Spleen (tissue), 7 donors: ENCODE measurements at regions not wholly inside any gene's neighbourhood (a gene's known extent, or its start where the extent isn't known, plus 50 kb on each side); places are given as distances from the start of the nearest gene placed in this dataset.

ENCODE experiments used
- POLR2A ChIP-seq, 3 donors: fragments of 450-650 bp; IDR thresholded peaks; one replicate each; pipeline ENCODE4 v1.5.1; 2017; ENCODE audit warnings: antibody characterized with exemption in 3 of 3, mild to moderate bottlenecking in 1 of 3
- TF ChIP-seq, protein P1 (sequence below), 11 experiments: fragments of 200-600 bp in 7 of 11; fragments of 450-650 bp in 4 of 11; sonication (generic) in 4 of 11; IDR thresholded peaks in 8 of 11; conservative IDR thresholded peaks in 3 of 11; 1 replicate in 7 of 11; 2 replicates in 4 of 11; pipeline versions ENCODE4 v1.4.0 to v1.8.0; 2016 to 2021; ENCODE audit warnings: antibody characterized with exemption in 11 of 11, inconsistent platforms in 4 of 11, mild to moderate bottlenecking in 1 of 11
- donor health status: DM: no; HTN: no; CAD: no; lungs with moderate emphysema.
- donor health status: DM: no; HTN: no; CAD: no.
- donor health status: DM: no; HTN: no; CAD: no.

DNA sequence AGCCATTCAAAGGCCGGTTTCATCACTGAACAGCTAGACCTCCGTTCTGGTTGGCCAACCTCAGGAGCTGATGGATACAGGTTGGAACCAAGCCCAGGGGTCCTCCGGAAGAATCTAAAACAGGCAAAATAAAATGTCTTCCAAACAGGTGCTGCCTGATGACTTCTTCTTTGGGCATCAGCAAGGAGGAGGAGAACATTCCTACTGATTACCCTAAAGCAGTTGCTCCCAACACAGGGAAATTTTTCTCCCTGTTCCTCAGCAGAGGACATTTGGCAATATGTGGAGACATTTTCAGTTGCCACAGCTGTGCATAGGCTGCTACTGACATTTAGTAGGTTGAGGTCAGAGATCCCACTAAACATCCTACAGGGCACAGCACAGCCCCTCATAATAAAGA lies 319.3 kb upstream of the PPARGC1A start:
- TF ChIP-seq, protein P1, sequence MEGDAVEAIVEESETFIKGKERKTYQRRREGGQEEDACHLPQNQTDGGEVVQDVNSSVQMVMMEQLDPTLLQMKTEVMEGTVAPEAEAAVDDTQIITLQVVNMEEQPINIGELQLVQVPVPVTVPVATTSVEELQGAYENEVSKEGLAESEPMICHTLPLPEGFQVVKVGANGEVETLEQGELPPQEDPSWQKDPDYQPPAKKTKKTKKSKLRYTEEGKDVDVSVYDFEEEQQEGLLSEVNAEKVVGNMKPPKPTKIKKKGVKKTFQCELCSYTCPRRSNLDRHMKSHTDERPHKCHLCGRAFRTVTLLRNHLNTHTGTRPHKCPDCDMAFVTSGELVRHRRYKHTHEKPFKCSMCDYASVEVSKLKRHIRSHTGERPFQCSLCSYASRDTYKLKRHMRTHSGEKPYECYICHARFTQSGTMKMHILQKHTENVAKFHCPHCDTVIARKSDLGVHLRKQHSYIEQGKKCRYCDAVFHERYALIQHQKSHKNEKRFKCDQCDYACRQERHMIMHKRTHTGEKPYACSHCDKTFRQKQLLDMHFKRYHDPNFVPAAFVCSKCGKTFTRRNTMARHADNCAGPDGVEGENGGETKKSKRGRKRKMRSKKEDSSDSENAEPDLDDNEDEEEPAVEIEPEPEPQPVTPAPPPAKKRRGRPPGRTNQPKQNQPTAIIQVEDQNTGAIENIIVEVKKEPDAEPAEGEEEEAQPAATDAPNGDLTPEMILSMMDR (IDR thresholded peaks at IDR 0.05 in 8 of 11, conservative IDR thresholded peaks at IDR 0.05 in 3 of 11): no peak
- TF ChIP-seq POLR2A (IDR thresholded peaks at IDR 0.05): no peak
